Stimulated activated CD4-positive, alpha-beta T cell treated with anti-CD3 and anti-CD28 coated beads, Interleukin-15, amount 100 ng/mL, for 24 hours (primary cell): ENCODE measurements at regions not wholly inside any gene's neighbourhood (a gene's known extent, or its start where the extent isn't known, plus 50 kb on each side); places are given as distances from the start of the nearest gene placed in this dataset.
"Not testable (repeated sequence)": the region's sequence is repeated elsewhere in the genome, so short reads cannot be mapped to it uniquely, and the experiment has no call there.

Source experiments
- DNase-seq: peaks from one replicate; pipeline ENCODE4 v3.0.0-alpha.2; 2020

- DNase-seq = no peak
Observed at GRCh38 chr1:113307771-113308445, 82.4 kb upstream of the MAGI3 start.

GRCh38 chr1:113312651-113313050 is 77.7 kb upstream of the MAGI3 start:
- not testable (repeated sequence) for DNase-seq

GRCh38 chr1:113314600-113314999 is 75.7 kb upstream of the MAGI3 start:
- DNase-seq = no peak

DNA sequence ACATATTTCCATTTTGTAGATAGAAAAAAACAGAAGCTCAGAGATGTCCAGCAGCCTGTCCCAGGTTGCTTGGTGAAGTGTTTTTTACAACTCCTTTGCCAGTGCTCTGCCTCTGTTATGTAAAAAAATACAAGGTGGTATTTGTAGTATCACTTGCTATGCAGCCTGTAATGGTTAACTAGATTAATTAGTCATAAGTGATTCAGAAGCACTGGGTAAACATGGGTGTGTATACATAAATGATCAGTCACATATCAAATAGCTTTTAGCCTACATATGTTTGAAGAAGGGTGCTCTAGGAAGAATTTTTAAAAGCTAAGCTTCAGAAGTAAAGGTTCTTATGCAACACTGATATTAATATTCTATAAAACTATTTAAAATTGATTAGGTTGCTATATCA is 70.0 kb upstream of the MAGI3 start:
- DNase-seq = no peak

GRCh38 chr1:113320972-113321680 is 69.2 kb upstream of the MAGI3 start:
- no peak for DNase-seq

DNA sequence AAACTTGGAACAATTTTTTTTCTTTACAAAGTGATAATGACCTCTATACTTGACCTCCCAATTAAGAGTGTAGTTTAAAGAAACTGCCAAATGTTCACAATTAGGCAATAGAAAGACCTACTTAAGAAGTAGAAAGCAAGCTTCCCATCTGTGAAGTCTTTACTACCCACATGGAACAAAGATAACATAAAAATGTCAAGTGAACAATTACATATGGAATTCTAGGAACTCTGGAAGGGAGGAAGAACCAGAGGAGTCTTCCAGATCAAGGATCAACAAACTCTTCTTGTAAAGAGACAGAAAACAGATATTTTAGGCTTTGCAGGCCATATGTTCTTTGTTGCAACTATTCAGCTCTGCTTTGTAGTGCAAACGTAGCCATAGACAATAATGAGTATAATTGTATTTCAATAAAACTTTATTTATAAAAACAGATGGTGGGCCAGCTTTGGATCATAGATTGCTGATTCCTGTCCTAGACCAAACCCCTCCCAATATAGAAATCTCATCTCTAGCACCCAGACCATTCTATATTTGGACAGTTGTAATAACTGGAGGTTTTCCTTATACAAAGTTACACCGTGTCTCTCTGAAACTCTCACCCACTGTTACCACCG is 68.4 kb upstream of the MAGI3 start:
- DNase-seq = no peak

GRCh38 chr1:113322439-113322838 is 67.9 kb upstream of the MAGI3 start:
- DNase-seq = no peak

DNA sequence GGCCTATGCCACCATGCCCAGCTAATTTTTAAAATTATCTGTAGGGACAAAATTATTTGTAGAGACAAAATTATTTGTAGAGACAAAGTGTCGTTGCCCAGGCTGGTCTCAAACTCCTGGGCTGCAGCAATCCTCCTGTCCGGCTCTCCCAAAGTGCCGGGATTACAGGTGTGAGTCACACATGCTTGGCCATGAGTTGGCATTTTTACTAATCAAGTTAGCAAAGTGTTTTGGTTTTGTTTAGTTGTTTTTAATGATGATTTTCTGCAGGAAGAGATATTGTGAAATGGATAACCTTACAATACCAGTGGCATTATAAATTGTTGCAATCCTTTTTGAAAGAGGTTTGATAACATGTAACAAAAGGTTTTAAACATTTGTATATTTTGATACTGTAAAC is 65.3 kb upstream of the MAGI3 start:
- DNase-seq = no peak

GRCh38 chr1:113326976-113327375 is 63.3 kb upstream of the MAGI3 start:
- DNase-seq = no peak

- DNase-seq = no peak
Observed at GRCh38 chr1:113333056-113333455, 57.3 kb upstream of the MAGI3 start.

GRCh38 chr1:113340038-113340437 is 50.3 kb upstream of the MAGI3 start:
- no peak for DNase-seq
